Progenitor cell of endocrine pancreas (in vitro differentiated cells): ENCODE measurements at regions not wholly inside any gene's neighbourhood (a gene's known extent, or its start where the extent isn't known, plus 50 kb on each side); places are given as distances from the start of the nearest gene placed in this dataset.

Experiments
- DNase-seq: peaks from one replicate; pipeline ENCODE4 v3.0.0; 2021; ENCODE audit warnings: low spot score; ENCODE audit not compliant: unreplicated experiment
- H3K27ac Mint-ChIP-seq: 2 replicates; pipeline ENCODE4 v1.8.0; 2021; ENCODE audit warnings: mild to moderate bottlenecking, moderate library complexity, mixed read lengths
- H3K27me3 Mint-ChIP-seq: 2 replicates; pipeline ENCODE4 v1.8.0; 2021; ENCODE audit warnings: mixed read lengths
- H3K36me3 Mint-ChIP-seq: 2 replicates; pipeline ENCODE4 v1.8.0; 2022; ENCODE audit warnings: mixed read lengths; ENCODE audit not compliant: insufficient read depth
- H3K4me1 Mint-ChIP-seq: 2 replicates; pipeline ENCODE4 v1.8.0; 2021; ENCODE audit warnings: low read depth, mixed read lengths
- H3K4me3 Mint-ChIP-seq: 2 replicates; pipeline ENCODE4 v1.8.0; 2021; ENCODE audit warnings: low read depth, mild to moderate bottlenecking, moderate library complexity, mixed read lengths
- H3K9me3 Mint-ChIP-seq: 2 replicates; pipeline ENCODE4 v1.8.0; 2021; ENCODE audit warnings: low read depth, mixed read lengths
- CTCF ChIP-seq: fragments of 200-600 bp; sonication (generic); IDR thresholded peaks from one replicate; pipeline ENCODE4 v1.5.0; 2021; ENCODE audit warnings: antibody characterized with exemption, mild to moderate bottlenecking; ENCODE audit not compliant: unreplicated experiment

- Mint-ChIP-seq H3K9me3 (no peaks in the 10 kb centered on the region), H3K36me3 (no peaks in the 10 kb centered on the region), H3K4me1 (no peaks in the 10 kb centered on the region), H3K27ac (no peak overlapping the region), H3K27me3 (no peaks in the 10 kb centered on the region), H3K4me3 (no peak overlapping the region)
- TF ChIP-seq CTCF = no peak
- no peak for DNase-seq
Observed at GRCh38 chr4:146087856-146088255, 87.7 kb upstream of the LSM6 start.

DNA sequence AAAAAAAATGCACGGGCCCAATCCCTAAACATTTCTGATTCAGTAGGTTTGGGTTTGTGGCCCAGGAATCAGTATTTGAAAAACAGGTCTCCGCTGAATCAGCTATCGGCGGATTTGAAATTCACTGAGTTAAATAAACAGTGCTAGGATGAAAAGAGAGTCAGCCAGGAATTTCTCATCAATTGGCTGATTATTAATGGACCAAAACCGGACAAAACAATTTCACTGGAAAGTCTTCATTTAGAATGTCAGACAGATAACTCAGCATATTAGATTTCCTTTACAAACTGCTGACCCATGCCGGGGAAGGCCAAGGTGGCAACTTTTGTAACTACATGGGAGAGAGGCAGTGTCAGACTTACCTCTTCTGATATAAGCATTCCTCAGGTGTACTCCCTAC is 99.4 kb upstream of the LSM6 start:
- Mint-ChIP-seq H3K27me3 (no peaks in the 10 kb centered on the region), H3K4me1 (no peaks in the 10 kb centered on the region), H3K27ac (no peak overlapping the region), H3K4me3 (no peak overlapping the region), H3K36me3 (no peaks in the 10 kb centered on the region), H3K9me3 (no peaks in the 10 kb centered on the region)
- no peak for DNase-seq
- TF ChIP-seq CTCF = no peak

DNA sequence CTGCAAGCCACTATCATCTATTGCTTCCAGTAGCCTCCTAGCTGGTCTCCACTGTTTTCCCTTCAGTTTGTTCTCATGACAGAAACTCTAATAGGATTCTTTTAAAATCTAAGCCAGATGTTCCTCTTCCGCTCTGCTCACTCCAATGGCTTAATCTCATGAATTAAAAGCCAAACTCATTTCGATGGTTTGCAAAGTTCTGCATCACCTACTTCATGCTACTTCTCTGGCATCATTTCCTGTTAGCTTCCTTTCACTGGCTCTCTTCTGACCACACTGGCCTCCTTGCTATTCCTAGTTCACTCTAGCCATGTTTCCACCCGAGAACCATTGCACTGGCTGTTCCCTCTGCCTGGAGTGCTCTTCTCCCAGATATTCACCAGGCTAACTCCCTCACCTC is 102.0 kb upstream of the LSM6 start:
- DNase-seq = no peak
- no peak for TF ChIP-seq CTCF
- no peaks in the 10 kb centered on the region for H3K9me3 Mint-ChIP-seq
- no peaks in the 10 kb centered on the region for H3K27me3 Mint-ChIP-seq
- H3K36me3 Mint-ChIP-seq = no peaks in the 10 kb centered on the region
- no peaks in the 10 kb centered on the region for H3K4me1 Mint-ChIP-seq
- no peak overlapping the region for H3K27ac Mint-ChIP-seq
- H3K4me3 Mint-ChIP-seq = no peak overlapping the region

DNA sequence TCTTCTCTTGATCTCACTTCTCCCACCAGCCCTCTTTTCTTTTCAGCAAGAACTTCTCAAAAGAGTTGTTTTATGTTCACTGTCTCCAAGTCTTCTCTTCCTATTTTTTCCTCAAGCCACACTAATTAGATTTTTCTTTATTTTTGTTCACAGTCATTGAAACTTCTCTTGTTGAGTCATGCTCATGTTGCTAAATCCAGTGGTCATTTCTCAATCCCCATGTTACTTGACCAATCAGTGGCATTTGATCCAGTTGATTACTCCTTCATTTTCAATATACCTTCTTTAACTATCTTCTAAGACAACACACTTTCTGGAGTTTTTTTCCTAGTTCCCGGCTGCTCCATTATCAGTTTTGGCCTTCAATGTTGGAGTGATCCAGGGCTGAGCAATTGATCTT is 103.1 kb upstream of the LSM6 start:
- Mint-ChIP-seq H3K4me1 (no peaks in the 10 kb centered on the region), H3K27ac (no peak overlapping the region), H3K9me3 (no peaks in the 10 kb centered on the region), H3K27me3 (no peaks in the 10 kb centered on the region), H3K36me3 (no peaks in the 10 kb centered on the region), H3K4me3 (no peak overlapping the region)
- no peak for DNase-seq
- TF ChIP-seq CTCF = no peak

DNA sequence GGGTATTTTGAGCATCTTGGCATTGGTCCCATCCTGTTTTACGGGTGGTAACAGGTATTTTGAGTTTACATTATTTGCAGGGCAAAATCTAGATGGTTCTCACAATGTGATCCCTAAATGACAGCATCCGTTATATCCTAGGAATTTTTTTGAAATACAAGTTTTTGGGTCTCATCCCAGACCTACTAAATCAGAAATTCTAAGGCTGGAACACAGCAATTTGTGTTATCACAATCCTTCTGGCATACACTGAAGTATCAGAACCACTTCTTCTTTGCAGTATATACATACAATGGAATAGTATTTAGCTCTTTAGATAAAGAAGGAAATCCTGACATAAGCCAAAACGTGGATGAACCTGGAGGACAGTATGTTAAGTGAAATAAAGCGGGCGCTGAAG is 104.1 kb upstream of the LSM6 start:
- H3K4me1 Mint-ChIP-seq = no peaks in the 10 kb centered on the region
- no peaks in the 10 kb centered on the region for H3K27me3 Mint-ChIP-seq
- H3K36me3 Mint-ChIP-seq = no peaks in the 10 kb centered on the region
- no peak for DNase-seq
- H3K4me3 Mint-ChIP-seq = no peak overlapping the region
- no peak for TF ChIP-seq CTCF
- H3K27ac Mint-ChIP-seq = no peak overlapping the region
- no peaks in the 10 kb centered on the region for H3K9me3 Mint-ChIP-seq

DNA sequence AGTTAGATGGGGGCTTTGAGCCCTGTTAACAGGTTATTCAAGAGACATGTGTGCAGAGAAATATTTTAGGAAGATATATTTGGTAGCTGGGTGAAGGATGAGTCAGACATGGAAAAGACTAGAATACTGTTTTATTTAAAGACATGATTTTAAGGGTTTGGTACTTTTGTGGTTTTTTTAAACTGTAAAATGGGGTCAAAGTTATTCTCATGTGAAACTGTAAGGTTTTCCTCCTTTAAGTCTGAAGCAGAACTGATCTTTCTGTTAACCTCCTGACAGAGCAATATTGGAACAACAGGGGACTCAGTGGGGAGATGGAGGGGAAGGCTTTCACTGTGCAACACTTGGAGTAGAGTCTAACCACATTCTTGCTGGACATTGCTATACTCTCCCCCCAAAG is 112.4 kb upstream of the LSM6 start:
- Mint-ChIP-seq H3K36me3 (no peaks in the 10 kb centered on the region), H3K27ac (no peak overlapping the region), H3K9me3 (no peaks in the 10 kb centered on the region), H3K27me3 (no peaks in the 10 kb centered on the region), H3K4me1 (no peaks in the 10 kb centered on the region), H3K4me3 (no peak overlapping the region)
- no peak for DNase-seq
- TF ChIP-seq CTCF = no peak
